ENCODE measurements at regions not wholly inside any gene's neighbourhood (a gene's known extent, or its start where the extent isn't known, plus 50 kb on each side); places are given as distances from the start of the nearest gene placed in this dataset.
A peak's percentile ranks its signal among the peaks of the same experiment; 100 is the strongest.

DNA sequence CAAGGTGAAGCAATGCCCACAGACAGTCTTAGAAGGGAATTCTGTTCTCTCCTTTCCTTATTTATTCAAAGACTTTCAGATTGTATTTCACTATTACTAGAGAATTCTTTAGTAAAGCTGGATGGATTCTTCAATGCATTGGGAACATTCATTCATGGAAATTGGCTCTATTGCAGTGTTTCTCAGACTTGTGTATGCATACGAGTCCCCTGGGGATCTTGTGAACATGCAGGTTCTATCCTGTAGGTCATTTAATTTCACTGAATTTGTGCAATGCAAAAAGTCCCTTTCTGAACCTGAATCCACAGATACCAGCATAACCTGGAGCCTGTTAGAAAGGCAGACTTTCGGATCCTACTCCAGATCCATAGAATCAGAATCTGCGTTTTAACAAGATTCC lies 160.9 kb upstream of the AHI1 start:
- DNase-seq: no peak

DNA sequence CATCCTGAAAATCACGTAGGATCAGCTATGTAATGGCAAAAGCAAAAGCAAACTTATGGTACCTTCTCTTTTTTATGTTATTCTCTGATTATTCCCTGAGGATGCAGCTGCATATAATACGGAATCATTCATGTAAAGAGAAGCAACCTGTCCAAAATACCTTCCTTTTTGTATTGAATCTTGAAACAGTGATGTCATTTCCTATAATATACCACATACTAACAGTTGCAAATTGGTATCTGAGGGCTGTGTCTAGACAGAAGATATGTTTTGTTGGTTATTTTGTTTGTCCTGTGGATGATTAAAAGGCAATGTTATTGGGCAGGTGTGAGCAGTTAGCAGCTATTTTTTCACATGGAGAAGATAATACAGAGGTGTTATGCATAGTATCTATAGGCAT lies 161.4 kb upstream of the AHI1 start:
- DNase-seq: no peak

DNA sequence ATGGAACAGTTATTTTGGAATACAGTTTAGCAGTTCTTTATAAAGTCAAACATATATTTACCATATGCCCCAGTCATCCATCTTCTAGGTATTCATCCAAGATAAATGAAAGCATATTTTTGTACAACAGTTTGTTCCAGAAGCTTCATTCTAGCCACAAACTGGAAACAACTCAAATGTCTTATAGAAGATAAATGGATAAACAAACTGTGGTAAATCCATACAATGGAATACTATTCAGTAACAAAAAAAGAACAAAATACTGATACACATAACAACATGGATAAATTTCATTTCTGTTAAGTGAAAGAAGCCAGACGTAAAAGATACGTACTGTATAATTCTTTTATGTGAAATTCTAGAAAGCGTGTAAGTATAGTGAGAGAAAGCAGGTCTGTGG lies 167.0 kb upstream of the AHI1 start:
- no peak for DNase-seq

DNA sequence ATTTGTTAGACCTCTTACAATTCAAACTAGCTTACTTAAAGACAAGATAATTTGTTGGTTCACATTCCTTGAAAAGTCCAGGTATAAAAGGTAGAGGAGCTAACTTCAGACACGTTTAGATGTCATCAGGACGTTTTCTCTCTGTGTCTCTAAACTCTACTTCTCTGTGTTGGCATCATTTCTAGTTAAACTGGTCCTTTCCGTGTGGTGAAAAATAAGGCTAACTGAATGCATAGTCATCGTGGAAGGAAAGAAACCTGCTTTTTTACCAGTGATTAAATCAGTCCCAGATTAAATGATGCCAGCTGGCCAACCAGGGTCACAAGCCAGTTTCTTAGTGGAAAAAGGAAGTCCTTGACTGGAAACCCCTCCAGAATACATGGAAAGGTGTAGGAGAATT lies 168.4 kb upstream of the AHI1 start:
- no peak for DNase-seq

DNA sequence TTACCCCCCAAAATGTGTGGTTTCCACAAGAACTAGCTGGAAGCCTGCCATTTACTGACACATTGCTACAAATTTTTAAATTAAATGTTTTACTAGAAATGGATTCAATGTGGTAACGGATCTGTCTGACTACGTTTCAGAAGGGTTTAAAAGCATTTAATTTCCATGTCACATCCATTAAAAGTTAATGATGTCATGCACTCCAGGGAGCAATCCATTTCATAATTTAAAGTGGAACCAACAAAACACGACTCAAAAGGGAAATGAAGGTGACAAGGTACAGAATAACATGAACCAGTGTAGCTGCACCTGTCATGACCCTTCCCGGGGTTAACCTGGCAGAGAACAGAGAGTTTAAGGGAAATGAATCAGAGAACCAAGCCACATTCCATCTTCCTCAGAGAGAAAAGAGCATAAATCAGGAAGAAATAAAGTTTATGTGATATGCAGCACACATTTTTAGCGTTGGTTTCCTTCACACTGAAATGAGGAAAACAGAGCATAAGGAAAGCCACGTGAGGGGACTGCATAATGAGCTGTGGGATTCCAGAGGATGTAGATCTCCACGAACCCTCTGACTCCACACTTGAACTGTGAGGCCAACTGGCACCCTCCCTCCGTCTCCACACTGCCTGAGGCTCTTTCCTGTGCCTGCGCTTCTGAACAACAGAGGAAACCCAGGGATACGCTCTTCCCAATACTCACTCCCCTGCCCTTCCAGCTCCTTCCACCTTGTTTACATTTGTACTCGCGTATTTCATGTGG lies 170.3 kb upstream of the AHI1 start:
- DNase-seq: no peak

DNA sequence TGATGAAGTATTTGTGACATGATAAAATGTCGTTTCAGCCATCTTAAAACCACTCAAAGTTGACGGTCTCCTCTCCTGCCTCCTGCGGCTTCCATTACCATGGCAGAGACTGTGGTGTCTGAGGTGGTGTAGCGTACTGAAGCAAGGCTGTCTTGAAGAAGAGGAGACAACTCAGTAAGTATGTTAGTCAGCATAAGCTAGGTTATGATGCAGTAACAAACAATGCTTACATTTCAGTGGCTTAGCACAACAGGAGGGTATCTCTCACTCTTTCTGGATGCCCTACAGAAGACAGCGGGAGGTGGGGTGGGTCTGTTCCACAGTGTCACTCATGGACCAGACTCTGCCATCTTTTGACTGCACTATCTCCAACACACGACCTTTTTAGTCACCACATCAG lies 174.7 kb upstream of the AHI1 start:
- DNase-seq: no peak

DNA sequence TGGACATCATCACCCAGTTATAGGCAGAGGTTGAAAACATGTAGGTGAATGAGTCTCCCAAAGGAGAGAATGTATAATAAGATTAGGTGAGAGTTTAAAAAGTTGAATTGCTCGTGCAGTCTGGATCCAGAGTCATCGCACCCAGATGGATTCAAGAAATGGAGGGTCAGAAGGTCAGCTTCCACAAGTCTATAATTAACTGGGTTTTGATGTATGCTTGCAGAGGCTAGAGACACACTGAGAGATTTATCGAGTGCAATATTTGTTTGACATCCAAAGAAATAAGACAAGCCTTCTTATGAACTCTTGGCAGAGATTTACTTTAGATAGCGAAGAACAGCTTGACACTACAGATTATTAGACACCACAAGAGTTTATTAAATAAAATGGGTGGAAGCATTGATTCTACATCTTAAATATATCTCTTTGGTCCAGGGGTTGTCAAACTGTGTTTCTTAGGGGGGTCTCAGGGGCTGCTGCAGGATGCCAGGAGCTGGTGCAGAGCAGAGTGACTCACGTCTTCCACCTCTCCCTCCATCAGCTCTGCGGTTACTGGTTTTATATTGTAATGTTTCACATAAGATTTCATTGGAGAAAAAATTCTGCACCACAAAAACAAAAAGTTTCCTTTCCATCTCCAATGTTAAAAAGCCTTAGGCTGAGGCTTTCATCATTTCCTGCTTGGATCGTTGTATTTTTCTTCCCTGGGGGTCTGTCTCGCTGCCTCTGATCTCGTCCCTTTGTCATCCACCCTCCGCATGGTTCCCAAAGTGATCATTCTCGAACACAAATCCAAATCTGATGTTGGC lies 176.2 kb upstream of the AHI1 start:
- no peak for DNase-seq

DNA sequence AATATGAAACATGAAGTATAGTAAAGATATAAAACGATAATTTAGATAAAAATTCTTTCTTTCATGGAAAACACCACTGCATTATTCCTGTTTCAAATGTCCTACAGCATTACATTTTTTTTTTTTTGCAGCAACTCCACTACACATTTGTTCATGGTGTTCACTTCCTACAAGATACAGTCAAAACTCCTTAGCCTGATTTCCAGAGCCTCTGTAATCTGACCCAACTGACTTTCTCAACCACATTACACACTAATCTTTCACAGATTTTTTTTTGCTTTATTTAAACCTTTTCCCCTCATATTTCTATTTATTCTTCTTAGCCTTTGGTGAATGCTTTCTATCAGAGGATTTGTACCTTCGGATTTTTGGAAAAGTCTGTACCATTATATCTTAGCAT lies 176.5 kb upstream of the PDE7B start:
- DNase-seq: no peak

DNA sequence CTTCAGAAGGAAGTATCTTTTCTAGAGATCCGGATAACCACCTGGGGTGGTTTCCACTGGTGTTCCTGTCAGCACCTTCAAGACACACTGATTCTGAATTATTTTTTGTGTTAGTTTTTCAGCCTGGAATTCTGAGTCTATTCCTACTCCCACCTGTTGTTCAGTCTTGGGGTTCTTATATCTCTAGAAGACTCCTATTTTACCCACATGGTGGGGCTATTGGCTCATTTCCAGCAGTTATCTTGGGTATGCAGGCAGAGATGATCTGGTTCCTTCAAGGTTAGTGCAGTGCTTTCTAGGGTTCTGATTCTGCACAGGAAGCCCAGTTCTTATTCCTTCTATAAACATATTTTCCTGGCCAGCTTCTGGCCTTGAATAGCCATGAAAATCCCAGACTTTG lies 175.6 kb upstream of the PDE7B start:
- DNase-seq: peak; percentile 86

DNA sequence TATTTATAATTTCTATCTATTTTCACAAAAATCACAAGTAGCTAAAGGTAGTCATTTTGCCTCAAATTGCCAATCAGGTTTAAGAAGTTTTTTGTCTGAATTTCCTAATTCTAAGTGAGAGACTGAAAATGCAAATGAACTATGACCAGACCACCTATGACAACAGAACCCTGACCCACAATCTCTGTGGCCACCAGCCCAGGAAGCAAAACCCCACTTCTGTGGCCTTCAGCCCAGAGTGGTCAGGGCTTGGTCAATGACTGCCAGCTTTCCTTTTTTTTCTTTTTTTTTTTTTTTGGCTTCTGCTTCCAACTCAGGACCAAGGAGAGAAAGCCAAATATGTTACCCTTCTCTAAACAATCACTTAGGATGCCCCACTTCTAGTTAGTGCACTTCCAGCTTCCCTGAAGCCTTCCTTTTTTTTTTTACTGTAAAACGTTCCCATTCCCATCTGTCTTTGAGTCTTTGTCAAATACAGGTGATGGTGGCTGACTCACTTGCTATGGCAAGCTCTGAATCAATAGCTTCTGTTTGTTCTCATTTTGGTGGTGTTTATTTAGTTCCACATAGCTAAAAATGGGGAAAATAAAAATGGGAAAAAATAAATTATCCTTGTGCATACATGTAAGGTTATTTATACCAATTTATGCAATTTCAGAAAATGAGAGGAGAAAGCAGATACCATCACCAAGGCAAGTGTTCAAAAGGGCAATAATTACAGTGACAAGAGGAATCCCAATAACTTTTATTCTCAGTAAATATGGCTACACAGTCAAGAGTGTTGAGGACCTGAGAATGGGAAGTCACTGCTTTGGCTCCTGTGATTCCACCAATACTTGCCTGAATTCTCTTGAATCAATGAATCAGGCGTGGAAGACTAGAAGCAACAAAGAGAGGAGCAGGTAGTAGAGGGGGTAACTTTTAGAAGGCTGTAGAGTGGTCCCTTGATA lies 170.3 kb upstream of the PDE7B start:
- DNase-seq: no peak

DNA sequence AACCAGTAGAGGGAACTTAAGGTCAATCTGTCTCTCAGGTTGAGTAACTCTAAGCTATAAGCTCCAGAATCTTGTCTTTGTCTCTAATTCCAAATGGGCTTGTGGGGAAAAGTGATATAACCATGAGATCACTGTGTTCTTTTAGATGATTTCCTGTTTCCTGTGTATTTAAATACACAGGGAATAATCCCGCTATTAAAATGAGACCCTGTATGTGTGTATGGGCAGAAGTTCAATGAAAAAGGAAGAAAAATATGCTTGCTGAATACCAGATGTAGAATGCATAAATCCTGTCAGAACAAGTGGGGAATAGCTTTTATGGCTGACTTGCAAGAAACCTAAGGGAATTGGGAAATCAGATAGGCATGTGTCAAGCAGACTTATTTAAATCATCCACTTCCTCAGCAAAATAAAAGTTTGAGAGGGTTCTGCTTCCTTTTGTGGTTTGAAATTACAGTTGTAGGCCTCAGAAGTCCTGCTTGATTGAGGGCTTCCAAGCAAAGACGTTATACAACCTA lies 164.7 kb upstream of the PDE7B start:
- peak; percentile 12 for DNase-seq

DNA sequence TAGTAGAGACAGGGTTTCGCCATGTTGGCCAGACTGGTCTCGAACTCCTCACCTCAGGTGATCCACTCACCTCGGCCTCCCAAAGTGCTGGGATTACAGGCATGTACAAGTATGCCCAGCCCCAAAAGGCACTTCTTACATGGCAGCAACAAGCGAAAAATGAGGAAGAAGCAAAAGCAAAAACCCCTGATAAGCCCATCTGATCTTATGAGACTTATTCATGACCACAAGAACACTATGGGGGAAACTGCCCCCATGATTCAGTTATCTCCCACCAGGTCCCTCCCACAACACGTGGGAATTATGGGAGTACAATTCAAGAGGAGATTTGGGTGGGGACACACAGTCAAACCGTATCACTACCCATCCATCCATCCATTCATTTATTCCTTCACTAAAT lies 163.0 kb upstream of the PDE7B start:
- DNase-seq: peak; percentile 49

DNA sequence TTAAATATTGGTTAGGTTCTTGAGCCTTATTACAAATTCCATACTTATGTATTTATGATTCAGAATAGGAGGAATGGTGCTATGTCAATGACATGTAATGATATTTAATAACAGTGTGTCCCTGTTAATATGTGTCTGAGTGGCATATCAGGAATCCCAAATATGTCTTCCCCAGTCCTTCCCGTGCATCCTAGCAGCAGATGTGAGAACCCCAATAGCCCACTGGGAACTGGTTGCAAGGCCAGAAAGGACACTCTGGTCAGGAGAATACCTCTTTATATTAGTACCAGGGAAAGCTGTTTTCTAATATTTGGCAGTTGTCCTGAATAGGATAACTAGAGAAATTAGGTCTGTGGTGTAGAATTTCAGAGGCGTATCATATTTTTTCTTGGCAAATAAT lies 159.1 kb upstream of the PDE7B start:
- DNase-seq: no peak

DNA sequence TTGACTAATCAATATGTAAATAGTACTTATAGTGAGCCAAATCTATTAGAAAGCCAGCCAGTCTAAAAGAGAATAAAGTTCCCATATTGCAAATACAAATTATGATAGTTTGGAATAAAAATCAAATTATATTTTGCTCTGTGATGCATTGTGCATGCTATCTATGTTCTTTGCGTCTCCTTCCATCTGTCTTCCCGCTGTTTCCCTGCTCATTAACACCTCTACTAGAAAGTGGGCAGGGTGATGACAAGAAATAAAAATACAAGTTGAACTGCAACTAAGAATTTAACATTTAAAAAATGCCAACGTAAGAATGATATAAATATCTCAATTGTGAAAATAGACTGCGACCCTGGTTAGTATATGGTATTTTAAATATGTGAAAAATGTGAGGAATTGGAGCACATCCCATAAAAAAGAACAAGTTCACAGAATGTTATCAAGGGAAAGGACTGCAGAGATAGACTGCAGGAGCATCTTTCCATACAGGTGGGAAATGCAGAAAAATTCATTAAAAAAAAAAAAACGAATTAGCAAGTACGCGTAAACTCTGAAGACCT lies 157.6 kb upstream of the PDE7B start:
- no peak for DNase-seq

DNA sequence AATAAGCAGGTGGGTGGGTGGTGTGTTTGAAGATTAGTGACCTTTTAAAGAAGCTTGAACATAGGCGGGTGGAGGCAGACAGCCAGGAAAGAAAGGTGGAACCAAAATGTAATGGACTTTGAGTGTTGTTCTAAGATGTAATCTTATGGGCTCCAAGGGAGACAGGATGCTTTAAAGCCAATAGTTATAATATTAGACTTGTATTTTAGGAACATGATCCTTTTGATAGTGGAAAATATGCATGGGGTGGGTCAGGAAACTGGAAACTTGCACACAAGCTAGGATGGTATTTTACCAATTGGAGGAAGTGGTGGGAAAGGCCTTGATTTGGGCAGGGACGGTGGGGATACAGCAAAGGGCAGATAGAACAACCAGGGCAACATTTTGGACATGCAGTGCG lies 151.8 kb upstream of the PDE7B start:
- no peak for DNase-seq

DNA sequence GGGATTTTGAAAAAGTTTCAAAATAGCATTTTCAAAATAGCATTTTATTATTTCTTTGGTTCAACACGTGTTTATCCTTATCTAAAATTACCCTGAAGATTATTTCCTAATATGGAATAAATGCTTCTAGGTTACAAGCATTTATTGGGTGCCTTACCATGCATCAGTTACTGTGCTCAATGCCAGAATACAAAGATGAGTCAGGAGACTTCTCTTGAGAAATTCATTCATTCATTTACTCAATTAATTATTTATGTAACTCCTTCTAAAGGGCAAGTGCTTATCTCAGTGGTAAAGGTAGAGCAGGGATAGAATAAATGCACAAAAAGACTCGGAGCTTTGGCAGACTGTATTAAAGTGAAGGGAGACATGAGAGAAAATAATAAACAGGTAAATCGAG lies 150.1 kb upstream of the PDE7B start:
- no peak for DNase-seq

DNA sequence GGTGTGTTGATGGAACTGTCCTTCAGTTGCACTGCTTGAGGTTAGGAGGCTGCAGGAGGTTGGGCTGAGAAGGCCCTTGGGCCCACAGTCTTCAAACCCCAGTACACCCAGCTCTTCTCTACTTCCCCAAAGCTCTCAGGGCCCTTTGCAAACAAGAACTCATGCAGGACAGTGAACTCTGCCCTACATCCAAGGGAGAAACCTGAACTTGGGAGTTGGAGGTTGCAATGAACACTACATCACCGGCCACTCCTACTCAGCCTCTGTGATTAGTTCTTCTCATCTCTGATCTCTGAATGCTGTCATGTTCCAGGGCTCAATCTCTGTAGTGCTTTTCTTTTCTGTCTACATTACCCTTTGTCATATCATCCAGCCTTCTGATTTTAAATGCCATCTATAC lies 148.5 kb upstream of the PDE7B start:
- peak; percentile 57 for DNase-seq

DNA sequence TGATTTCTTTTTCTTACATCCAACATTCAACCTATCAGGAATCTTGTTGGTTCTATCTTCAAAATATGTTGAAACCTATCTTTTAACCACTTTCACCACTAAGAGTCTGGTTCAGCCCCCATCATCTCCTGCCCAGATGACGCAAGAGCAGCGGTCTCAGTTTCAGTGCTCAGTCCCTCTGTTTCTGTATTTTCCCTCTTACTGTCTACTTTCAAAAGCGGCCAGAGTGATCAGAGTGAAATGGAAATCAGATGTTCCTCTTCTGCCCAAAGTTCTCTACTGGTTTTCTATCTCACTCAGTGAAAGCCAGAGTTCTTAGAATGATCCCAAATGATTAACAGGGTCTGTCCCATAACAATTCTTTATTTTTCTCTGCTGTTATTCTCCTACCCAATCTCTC lies 147.9 kb upstream of the PDE7B start:
- peak; percentile 86 for DNase-seq

DNA sequence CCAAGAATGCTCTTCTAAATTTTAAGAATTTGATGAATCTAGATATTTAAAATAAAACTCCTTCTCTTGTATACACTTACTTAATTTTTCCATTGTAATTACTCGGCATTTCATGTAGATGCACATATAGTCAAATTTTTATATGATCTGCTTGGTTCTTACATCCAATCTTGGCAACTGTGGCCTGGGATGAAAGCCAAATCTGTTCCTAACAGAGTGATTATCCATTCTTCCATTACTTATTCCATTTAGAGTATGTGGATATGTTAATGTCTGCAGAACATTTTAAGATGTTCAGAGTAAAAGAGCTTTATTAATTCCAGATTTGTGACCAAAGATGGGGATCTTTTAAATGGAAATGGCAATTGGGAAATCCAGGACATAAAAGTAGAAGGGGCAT lies 144.1 kb upstream of the PDE7B start:
- no peak for DNase-seq

DNA sequence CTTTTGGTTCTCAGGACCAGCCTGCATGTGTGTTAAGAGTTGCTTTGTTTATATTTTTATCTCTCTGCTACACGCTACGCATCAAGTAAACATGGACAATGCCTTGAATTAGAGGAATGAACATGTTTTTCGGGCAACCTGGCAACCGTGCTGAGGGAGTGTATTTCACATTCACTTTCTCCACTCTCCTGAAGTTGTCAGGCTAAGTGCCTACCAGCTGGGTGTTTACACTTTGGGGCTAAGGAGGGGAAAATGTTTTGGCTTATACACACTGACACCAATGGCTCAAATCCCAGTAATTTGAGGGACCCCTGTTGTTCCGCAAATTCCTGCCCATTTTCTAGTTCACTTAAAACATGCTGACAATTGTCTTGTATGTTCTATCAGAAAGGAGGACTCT lies 141.5 kb upstream of the PDE7B start:
- no peak for DNase-seq

DNA sequence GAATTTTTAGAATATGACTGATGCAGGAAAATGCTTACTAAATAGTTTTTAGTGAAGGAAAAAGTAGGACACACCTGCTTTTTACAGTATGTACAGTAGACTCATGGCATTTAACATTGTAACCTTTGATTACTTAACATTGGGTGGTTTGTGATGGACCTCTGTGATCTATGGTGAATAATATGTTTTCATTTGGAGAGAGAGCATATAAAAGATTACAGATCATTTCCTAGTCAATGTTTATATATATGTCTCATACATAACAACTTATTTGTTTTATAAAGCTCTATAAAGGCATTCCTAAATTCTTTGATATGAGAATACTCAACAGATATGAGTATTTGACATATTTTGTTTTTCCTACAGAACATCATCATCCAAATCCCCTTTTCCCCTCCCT lies 129.3 kb upstream of the PDE7B start:
- DNase-seq: no peak

DNA sequence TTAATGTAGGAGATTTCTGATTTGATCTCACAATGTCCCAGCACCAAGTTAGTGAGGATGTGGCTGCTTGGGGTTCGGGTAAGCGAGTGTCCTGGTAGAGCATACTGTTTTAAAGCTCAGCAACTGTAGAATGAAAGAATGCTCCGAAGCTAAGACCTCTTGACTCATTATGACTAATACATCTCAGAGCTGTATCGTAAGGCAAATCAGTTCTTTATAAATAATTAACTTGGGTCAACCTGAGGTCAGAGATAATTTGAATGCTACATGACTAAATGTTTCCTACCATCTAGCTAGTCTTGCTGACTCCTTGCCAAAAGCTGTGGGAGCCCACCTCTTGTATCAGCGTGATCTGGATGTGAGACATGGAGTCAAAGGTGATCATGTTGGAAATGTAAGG lies 128.8 kb upstream of the PDE7B start:
- DNase-seq: no peak

DNA sequence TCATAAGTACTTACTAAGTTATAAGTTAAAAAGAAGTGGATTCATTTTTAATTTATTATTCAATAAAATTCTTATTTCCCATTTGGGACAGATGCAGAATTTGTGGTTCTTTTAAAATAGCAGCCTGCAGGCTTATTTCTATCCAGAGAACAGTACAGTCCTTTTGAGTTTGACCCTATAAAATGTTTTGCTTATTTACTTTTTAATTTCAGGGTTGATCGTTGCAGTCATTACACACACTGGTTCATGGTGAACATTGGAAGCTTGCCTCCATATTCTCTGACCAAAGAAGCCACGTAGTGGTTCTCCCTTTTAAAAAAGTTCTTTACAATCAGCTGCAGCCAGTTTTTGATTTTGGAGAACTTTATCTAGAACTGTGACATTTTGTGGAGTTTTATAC lies 122.9 kb upstream of the PDE7B start:
- DNase-seq: no peak
